Calu3 (cell line): ENCODE measurements at regions not wholly inside any gene's neighbourhood (a gene's known extent, or its start where the extent isn't known, plus 50 kb on each side); places are given as distances from the start of the nearest gene placed in this dataset.

ENCODE experiments used
- BruUV-seq: library from RNA; stranded (reverse); fragments of 400-500 nt; replicated peaks from 2 replicates; lab custom pipeline; 2021; lab: Mats Ljungman, UMichigan
- CTCF ChIA-PET: fragments of 300-600 bp; sonication (Branson Sonifier 250); formaldehyde crosslinking; loops from one replicate; lab custom pipeline; 2022; ENCODE audit warnings: antibody characterized with exemption; lab: Charles Lee
- DNase-seq: peaks from one replicate; pipeline ENCODE4 v3.0.0; 2022
- H3K27ac Mint-ChIP-seq: one replicate; pipeline ENCODE4 v1.8.0; 2022; ENCODE audit warnings: mixed read lengths; ENCODE audit not compliant: unreplicated experiment
- H3K27me3 Mint-ChIP-seq: one replicate; pipeline ENCODE4 v1.8.0; 2022; ENCODE audit warnings: mixed read lengths; ENCODE audit not compliant: unreplicated experiment
- H3K36me3 Mint-ChIP-seq: one replicate; pipeline ENCODE4 v1.8.0; 2022; ENCODE audit warnings: mild to moderate bottlenecking, moderate library complexity, mixed read lengths; ENCODE audit not compliant: insufficient read depth, unreplicated experiment
- H3K4me1 Mint-ChIP-seq: one replicate; pipeline ENCODE4 v1.8.0; 2022; ENCODE audit warnings: mild to moderate bottlenecking, low read depth, mixed read lengths; ENCODE audit not compliant: unreplicated experiment
- H3K4me3 Mint-ChIP-seq: one replicate; pipeline ENCODE4 v1.8.0; 2022; ENCODE audit warnings: mild to moderate bottlenecking, low read depth, moderate library complexity, mixed read lengths; ENCODE audit not compliant: unreplicated experiment
- H3K9me3 Mint-ChIP-seq: one replicate; pipeline ENCODE4 v1.8.0; 2022; ENCODE audit warnings: low read depth, mixed read lengths; ENCODE audit not compliant: unreplicated experiment
- CTCF ChIP-seq: fragments of 200-600 bp; IDR thresholded peaks from one replicate; pipeline ENCODE4 v1.8.0; 2022; ENCODE audit warnings: antibody characterized with exemption; ENCODE audit not compliant: unreplicated experiment
- intact Hi-C: fragments of 100-400 bp; cut with micrococcal nuclease; formaldehyde crosslinking; loops from one replicate; pipeline ENCODE4 v1.10.0; 2022; ENCODE audit not compliant: unreplicated experiment

DNA sequence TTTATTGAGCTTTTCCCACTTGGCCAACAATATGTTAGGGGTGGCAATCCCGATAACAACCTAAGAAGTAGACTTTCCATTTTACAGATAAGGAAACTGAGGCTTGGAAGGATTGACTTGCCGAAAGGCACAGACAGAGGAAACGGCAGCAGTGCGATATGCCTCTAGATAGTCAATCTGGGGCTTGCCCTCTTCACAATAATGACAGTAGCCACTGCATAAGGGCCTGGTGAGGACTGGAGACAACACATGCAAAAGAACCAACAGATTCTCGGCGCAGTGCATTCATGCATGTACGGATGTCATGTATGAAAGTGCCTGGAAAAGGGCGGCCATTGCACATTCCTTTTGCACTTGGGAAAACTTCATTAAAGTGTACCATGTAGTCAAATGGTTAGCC is 811.2 kb downstream of the RNF144A start:
- Mint-ChIP-seq H3K4me1 (peaks cover 13% of the 10 kb centered on the region), H3K27me3 (no peaks in the 10 kb centered on the region), H3K27ac (no peak overlapping the region), H3K9me3 (no peaks in the 10 kb centered on the region), H3K4me3 (no peak overlapping the region), H3K36me3 (no peaks in the 10 kb centered on the region)
- TF ChIP-seq CTCF: no peak
- BruUV-seq: no TSS peak
- CTCF ChIA-PET: no interaction called here
- intact Hi-C loops: loop anchor here (5.0 kb wide), 1 partner anchor 959 kb away; no protein-coding TSS in a partner anchor
- no peak for DNase-seq

DNA sequence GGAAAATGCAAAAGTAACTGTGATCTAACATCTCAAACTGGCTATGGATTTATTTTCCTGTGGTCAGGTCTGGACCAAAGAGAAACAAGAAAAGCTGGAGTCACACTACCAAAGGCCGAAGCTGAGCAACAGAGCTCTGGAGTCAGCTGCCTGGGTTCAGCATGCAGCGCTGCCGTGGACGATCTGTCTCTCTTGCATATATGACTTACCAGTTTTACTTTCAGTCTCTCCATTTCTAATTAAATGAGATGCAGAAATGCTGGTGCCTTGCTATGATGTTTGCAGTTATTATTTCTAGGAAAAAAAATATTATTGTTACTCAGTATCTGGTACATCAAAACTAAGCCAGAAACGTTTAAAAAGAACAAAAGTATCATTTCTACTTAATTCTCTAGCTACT is 813.2 kb downstream of the RNF144A start:
- no TSS peak for BruUV-seq
- CTCF ChIA-PET: no interaction called here
- Mint-ChIP-seq H3K27me3 (no peaks in the 10 kb centered on the region), H3K4me1 (peaks cover 8% of the 10 kb centered on the region), H3K27ac (no peak overlapping the region), H3K36me3 (no peaks in the 10 kb centered on the region), H3K9me3 (no peaks in the 10 kb centered on the region), H3K4me3 (no peak overlapping the region)
- DNase-seq: no peak
- TF ChIP-seq CTCF: no peak
- intact Hi-C loops: no loop called here

- no peak for TF ChIP-seq CTCF
- H3K9me3 Mint-ChIP-seq: no peaks in the 10 kb centered on the region
- peaks cover 2% of the 10 kb centered on the region for H3K4me1 Mint-ChIP-seq
- H3K4me3 Mint-ChIP-seq: no peak overlapping the region
- H3K27ac Mint-ChIP-seq: no peak overlapping the region
- no peaks in the 10 kb centered on the region for H3K27me3 Mint-ChIP-seq
- no peaks in the 10 kb centered on the region for H3K36me3 Mint-ChIP-seq
- no TSS peak for BruUV-seq
- CTCF ChIA-PET: no interaction called here
- intact Hi-C loops: no loop called here
- DNase-seq: no peak
Observed at GRCh38 chr2:7730990-7731389, 813.8 kb downstream of the RNF144A start.

DNA sequence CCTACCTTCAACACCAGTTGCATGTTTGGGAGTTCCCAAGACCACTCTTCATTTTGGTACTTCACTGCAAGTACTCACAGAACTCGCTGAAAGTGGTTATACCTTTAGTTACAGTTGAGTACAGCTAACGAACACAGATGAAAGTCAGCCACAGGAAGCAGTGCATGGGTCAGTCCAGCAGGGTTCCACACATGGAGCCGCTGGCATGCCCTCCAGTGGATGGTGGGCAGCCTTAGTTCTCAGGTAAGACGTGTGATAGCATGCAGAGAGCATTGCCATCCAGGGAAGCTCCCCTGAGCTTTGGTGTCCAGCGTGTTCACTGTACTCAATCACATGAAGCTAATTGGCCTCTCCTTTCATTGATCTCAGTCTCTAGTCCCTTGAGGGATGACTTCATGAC is 815.3 kb downstream of the RNF144A start:
- Mint-ChIP-seq H3K27ac (no peak overlapping the region), H3K27me3 (no peaks in the 10 kb centered on the region), H3K4me3 (no peak overlapping the region), H3K9me3 (no peaks in the 10 kb centered on the region), H3K4me1 (no peaks in the 10 kb centered on the region), H3K36me3 (no peaks in the 10 kb centered on the region)
- BruUV-seq: no TSS peak
- CTCF ChIA-PET: no interaction called here
- DNase-seq: no peak
- TF ChIP-seq CTCF: no peak
- intact Hi-C loops: no loop called here
